Right cardiac atrium (tissue), 5 donors: ENCODE measurements at regions not wholly inside any gene's neighbourhood (a gene's known extent, or its start where the extent isn't known, plus 50 kb on each side); places are given as distances from the start of the nearest gene placed in this dataset.
"Not testable (repeated sequence)": the region's sequence is repeated elsewhere in the genome, so short reads cannot be mapped to it uniquely, and the experiment has no call there.

Source experiments
- ATAC-seq, 2 donors: fragments of 200-7000 bp; cut with Tn5 transposase; one replicate each; pipeline versions ENCODE4 v1.8.0 to v1.9.1; 2020; ENCODE audit warnings: moderate library complexity in 2 of 2, mild to moderate bottlenecking in 1 of 2
- DNase-seq, 3 donors: peaks; one replicate each; pipeline ENCODE4 v3.0.0-alpha.2; 2020
- H3K27ac ChIP-seq: one replicate; pipeline ENCODE4 v1.5.1; 2013; ENCODE audit warnings: mild to moderate bottlenecking, low read length, control low read depth, moderate library complexity
- H3K27me3 ChIP-seq: one replicate; pipeline ENCODE4 v1.6.1; 2013; ENCODE audit not compliant: control insufficient read depth, insufficient read depth
- H3K4me1 ChIP-seq: one replicate; pipeline ENCODE4 v1.6.1; 2013; ENCODE audit warnings: low read length; ENCODE audit not compliant: control insufficient read depth, insufficient read depth
- H3K4me3 ChIP-seq: one replicate; pipeline ENCODE4 v1.5.1; 2013; ENCODE audit warnings: low read length, control low read depth
- H3K9me3 ChIP-seq: one replicate; pipeline ENCODE4 v1.6.1; 2013; ENCODE audit warnings: low read length; ENCODE audit not compliant: control insufficient read depth
- WGBS: extraction: QIAGEN DNeasy Blood & Tissue Kit; methylation state at CpG from one replicate; pipeline ENCODE4 v1.1.7; 2013; 5-methylcytosine and 5-hydroxymethylcytosine counted together
- intact Hi-C, 4 donors: fragments of 100-400 bp; cut with DNase I; formaldehyde crosslinking; loops; one replicate each; pipeline versions ENCODE4 v1.11.0 to v1.14.0; 2022 to 2023
- donor health status: healthy with polysubstance abuse.
- donor health status: DM: no; HTN: yes; CAD: no.
- donor health status: DM: no; HTN: no; CAD: no.
- donor health status: DM: no; HTN: yes; CAD: no; lungs with severe emphysema.
- donor health status: DM: yes; HTN: yes; CAD: no.

DNA sequence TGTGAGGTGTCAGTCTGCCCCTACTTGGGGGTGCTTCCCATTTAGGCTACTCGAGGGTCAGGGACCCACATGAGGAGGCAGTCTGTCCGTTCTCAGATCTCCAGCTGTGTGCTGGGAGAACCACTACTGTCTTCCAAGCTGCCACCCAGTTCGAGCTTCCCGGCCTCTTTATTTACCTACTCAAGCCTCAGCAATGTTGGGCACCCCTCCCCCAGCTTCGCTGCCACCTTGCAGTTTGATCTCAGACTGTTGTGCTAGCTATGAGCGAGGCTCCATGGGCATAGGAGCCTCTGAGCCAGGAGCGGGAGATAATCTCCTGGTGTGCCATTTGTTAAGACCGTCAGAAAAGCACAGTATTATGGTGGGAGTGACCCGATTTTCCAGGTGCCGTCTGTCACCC is 682.4 kb downstream of the CD109 start:
- 89% methylated on average over 10 of the region's 10 CpGs for WGBS
- H3K27me3 ChIP-seq, DNase-seq, H3K4me3 ChIP-seq, intact Hi-C loops, H3K9me3 ChIP-seq, ATAC-seq, H3K4me1 ChIP-seq, H3K27ac ChIP-seq: not testable (repeated sequence)

DNA sequence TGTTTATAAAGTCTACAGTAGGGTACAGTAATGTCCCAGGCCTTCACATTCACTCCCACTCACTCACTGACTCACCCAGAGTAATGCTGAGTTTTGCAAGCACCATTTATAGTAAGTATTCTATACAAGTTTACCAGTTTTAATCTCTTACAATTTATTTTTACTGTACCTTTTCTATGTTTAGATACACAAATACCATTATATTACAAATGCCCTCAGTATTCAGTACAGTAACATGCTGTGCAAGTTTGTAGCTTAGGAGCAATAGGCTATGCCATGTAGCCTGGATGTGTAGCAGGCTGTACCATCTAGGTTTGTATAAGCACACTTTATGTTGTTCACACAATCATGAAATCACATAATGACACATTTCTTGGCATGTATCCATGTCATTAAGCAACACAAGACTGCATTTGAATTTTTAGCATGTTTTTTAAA is 673.6 kb downstream of the CD109 start:
- Histone ChIP-seq H3K27ac (no peak overlapping the region), H3K27me3 (no peaks in the 10 kb centered on the region), H3K4me3 (no peak overlapping the region), H3K4me1 (no peaks in the 10 kb centered on the region), H3K9me3 (no peaks in the 10 kb centered on the region)
- DNase-seq, result no peak
- intact Hi-C loops, result no loop called here
- no peak for ATAC-seq

DNA sequence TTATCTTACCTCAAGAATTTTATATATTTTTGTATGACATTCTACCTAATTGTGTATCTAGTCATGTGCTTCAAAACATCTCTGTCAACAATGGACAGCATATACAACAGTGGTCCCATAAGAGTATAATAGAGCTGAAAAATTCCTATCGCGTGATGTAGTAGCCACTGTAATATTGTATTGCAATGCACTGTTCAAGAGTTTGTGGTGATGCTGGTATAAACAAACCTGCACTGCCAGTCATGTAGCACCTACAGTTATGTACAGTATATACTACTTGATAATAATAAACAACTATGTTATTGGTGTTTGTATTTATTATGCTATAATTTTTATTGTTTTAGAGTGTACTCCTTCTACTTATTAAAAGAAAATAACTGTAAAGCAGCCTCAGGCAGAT is 672.7 kb downstream of the CD109 start:
- Histone ChIP-seq H3K27me3 (no peaks in the 10 kb centered on the region), H3K4me1 (no peaks in the 10 kb centered on the region), H3K4me3 (no peak overlapping the region), H3K27ac (no peak overlapping the region), H3K9me3 (no peaks in the 10 kb centered on the region)
- ATAC-seq (no peak), DNase-seq (no peak)
- intact Hi-C loops, result no loop called here
- whole genome bisulfite sequencing, result 84% methylated on average over 2 of the region's 2 CpGs

DNA sequence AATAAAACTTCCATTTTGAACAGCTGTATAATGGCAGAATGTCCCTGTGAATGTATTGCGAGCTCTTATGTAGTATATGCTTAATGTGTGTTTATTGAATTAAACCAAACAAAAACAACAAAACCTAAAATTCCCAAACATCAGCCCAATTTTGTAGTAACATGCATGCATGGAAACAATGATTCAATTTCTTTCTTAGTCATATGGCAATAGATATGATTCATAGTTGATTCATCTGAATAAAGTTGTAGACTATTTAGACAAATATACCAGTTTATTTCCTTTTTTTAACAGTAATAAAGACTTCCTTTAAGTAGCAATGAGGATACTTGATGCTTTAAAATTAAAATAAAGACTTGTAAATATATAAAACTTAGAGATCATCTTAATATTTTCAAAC is 670.6 kb downstream of the CD109 start:
- H3K9me3 ChIP-seq, result no peaks in the 10 kb centered on the region
- 93% methylated on average over 1 of the region's 1 CpG for WGBS
- DNase-seq, result no peak
- no peaks in the 10 kb centered on the region for H3K4me1 ChIP-seq
- H3K27me3 ChIP-seq, result no peaks in the 10 kb centered on the region
- intact Hi-C loops, result no loop called here
- no peak overlapping the region for H3K27ac ChIP-seq
- ATAC-seq, result no peak
- no peak overlapping the region for H3K4me3 ChIP-seq

DNA sequence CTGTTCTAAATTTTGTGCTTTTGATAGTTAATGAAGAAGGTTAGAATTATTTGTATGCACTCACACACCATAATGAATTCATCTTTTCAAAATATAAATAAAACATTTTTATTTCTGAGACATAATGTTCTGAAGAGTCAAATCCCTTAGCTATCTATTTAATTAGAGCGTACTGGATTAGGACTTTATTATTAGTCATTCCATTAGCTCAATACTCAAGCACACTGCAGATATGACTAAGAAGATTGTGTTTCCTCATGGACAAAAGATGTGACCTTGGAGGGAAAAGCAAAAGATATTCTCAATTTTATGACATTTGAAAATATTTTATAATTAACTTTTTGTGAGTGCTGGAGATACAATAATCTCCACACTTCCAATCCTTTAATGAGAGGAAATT is 666.4 kb downstream of the CD109 start:
- Histone ChIP-seq H3K4me1 (no peaks in the 10 kb centered on the region), H3K9me3 (no peaks in the 10 kb centered on the region), H3K27ac (no peak overlapping the region), H3K4me3 (no peak overlapping the region), H3K27me3 (no peaks in the 10 kb centered on the region)
- ATAC-seq (no peak), DNase-seq (no peak)
- WGBS, result 68% methylated on average over 1 of the region's 1 CpG
- intact Hi-C loops, result no loop called here

DNA sequence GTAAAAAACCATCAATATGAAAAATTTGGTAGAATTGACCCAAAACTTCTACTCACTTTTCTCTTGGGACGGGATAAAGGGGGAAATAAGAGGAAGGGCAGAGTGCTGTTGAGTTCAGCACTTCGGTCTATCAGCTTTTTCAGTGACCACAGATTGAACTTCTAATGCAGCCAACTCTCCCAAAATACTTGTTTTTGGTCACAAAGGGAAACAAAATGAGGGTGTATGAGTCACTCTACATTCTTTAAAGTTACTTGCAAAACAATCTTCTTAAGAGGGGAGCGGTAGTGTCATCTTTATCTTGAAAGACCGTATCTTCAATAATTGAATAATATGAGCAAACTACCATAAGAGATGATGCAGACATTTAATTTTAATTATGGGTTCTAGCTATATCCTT is 661.3 kb downstream of the CD109 start:
- intact Hi-C loops, result no loop called here
- Histone ChIP-seq H3K4me3 (no peak overlapping the region), H3K27me3 (no peaks in the 10 kb centered on the region), H3K9me3 (no peaks in the 10 kb centered on the region), H3K27ac (no peak overlapping the region), H3K4me1 (no peaks in the 10 kb centered on the region)
- WGBS, result 58% methylated on average over 4 of the region's 4 CpGs
- DNase-seq, result no peak
- ATAC-seq, result no peak

DNA sequence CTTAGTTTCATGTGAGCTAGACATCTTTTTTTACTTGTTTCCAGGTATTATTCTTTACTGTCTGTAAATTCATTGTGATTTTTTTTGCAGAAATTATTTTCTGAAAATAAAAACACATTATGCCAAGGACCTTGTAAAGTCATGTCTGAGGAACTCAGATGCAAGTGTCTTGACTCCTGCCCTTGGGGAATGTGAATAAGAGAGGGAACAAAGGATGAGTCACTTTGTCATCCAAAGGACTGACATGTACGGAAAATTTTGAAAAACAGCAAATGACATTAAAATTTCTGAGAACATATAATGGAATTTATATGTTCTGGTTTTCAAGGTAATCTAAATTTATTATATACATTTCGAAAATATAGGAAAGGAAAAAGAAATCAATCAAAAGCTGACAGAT is 660.4 kb downstream of the CD109 start:
- Histone ChIP-seq H3K4me3 (no peak overlapping the region), H3K27me3 (no peaks in the 10 kb centered on the region), H3K9me3 (no peaks in the 10 kb centered on the region), H3K27ac (no peak overlapping the region), H3K4me1 (no peaks in the 10 kb centered on the region)
- intact Hi-C loops, result no loop called here
- DNase-seq, result no peak
- no peak for ATAC-seq
- 70% methylated on average over 2 of the region's 2 CpGs for WGBS

DNA sequence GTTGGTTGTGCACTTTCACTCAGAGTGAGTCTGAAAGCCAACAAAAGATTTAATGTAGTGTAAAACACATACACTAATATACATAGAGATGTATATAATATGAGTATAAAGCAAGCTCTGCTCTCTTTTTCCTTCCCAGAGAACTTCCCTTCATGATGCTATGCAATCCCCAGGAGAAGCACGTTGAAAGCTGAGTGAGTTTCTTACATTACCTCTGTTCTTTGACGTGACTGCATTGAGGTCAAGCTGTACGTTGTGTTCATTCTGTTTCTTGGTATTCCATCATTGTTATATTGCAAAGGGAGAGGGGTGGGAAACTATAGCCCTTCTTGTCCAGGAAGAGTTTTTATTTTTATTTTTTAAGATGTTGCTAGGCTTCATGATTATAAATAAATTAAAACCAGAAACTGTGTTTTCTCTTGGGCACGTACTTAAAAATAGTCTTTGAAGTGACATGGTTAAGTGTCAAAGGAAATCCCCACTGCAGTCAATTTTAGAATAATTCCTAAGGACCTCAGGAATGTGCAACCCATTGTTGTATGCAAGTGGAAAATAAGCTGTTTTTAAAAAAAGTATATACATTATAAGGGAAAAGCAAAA is 651.0 kb downstream of the CD109 start:
- intact Hi-C loops, result no loop called here
- H3K9me3 ChIP-seq, result no peaks in the 10 kb centered on the region
- no peak for ATAC-seq
- H3K27me3 ChIP-seq, result no peaks in the 10 kb centered on the region
- no peak overlapping the region for H3K27ac ChIP-seq
- DNase-seq, result no peak
- H3K4me1 ChIP-seq, result no peaks in the 10 kb centered on the region
- H3K4me3 ChIP-seq, result no peak overlapping the region
- 47% methylated on average over 4 of the region's 4 CpGs for WGBS

DNA sequence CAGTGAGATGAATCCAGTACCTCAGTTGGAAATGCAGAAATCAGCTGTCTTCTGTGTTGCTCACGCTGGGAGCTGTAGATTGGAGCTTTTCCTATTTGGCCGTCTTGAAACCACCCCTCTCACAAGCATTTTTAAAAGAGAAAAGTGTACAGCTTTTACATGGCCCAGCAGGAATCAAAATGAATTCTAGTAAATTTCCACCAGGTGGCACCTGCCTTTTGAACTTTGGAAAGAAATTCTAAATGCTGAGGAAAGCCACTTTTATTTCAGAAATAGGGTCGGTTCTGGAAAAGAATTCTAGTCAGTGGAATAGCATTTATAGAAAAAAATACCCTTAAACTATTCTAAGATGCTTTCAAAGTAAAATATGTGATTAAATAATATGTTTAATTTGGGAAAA is 647.8 kb downstream of the CD109 start:
- 76% methylated on average over 3 of the region's 3 CpGs for WGBS
- intact Hi-C loops, result no loop called here
- no peaks in the 10 kb centered on the region for H3K27me3 ChIP-seq
- no peak overlapping the region for H3K27ac ChIP-seq
- no peaks in the 10 kb centered on the region for H3K4me1 ChIP-seq
- no peak for DNase-seq
- H3K4me3 ChIP-seq, result no peak overlapping the region
- no peaks in the 10 kb centered on the region for H3K9me3 ChIP-seq
- ATAC-seq, result no peak

DNA sequence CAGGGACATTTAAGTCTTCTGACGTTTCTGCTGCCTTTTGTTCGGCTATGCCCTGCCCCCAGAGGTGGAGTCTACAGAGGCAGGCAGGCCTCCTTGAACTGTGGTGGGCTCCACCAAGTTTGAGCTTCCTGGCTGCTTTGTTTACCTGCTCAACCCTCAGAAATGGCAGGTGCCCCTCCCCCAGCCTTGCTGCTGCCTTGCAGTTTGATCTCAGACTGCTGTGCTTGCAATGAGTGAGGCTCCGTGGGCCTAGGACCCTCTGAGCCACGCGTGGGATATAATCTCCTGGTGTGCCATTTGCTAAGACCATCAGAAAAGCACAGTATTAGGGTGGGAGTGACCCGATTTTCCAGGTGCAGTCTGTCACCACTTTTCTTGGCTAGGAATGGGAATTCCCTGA is 647.3 kb downstream of the CD109 start:
- H3K9me3 ChIP-seq, intact Hi-C loops, H3K27me3 ChIP-seq, ATAC-seq, H3K27ac ChIP-seq, H3K4me3 ChIP-seq, H3K4me1 ChIP-seq: not testable (repeated sequence)
- WGBS, result 87% methylated on average over 6 of the region's 6 CpGs
- DNase-seq, result peak in 2 of 3 donors; percentile 20 to 23

DNA sequence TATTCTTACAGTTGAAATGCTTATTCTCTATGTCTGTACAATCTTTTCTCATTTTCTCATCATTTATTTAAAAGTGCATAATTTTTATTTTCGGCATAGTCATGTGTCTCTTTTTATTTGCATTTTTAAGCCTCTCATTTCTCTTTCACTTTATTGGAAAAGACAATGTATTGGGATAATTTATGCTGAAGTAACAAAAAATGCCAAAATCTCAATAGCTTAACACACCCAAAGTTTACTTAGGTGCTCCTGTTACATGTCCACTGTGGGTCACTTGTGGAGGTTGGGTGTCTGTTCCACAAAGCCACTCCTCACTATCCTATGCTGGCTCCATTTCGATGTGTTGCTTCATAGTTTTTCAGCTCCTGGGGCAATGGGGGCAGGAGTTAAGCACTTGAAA is 638.7 kb downstream of the CD109 start:
- WGBS, result 86% methylated on average over 2 of the region's 2 CpGs
- ATAC-seq, result no peak
- H3K4me1 ChIP-seq, result no peaks in the 10 kb centered on the region
- H3K27me3 ChIP-seq, result no peaks in the 10 kb centered on the region
- no peak overlapping the region for H3K4me3 ChIP-seq
- intact Hi-C loops, result no loop called here
- no peak for DNase-seq
- H3K9me3 ChIP-seq, result no peaks in the 10 kb centered on the region
- H3K27ac ChIP-seq, result no peak overlapping the region

DNA sequence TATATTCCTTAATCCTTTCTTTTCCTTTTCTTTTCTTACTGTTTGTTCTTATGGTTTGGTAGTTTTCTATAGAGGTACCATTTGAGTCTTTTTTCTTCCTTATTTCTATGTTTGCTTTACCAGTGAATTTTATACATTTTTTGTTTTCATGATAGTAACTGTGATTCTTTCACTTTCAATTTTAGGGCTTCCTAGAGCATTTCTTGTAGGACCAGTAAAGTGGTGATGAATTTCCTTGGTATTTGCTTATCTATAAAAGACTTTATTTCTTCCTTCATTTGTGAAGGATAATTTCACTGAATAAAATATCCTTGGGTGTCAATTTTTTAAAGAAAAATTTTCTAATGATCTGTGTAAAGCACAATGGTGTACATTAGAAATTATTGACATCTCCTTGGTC is 637.4 kb downstream of the CD109 start:
- H3K9me3 ChIP-seq, result no peaks in the 10 kb centered on the region
- no peak overlapping the region for H3K4me3 ChIP-seq
- H3K27ac ChIP-seq, result no peak overlapping the region
- no peak for DNase-seq
- intact Hi-C loops, result no loop called here
- no peaks in the 10 kb centered on the region for H3K27me3 ChIP-seq
- ATAC-seq, result no peak
- no peaks in the 10 kb centered on the region for H3K4me1 ChIP-seq
